A549 (cell line): ENCODE measurements at regions not wholly inside any gene's neighbourhood (a gene's known extent, or its start where the extent isn't known, plus 50 kb on each side); places are given as distances from the start of the nearest gene placed in this dataset.

Source experiments
- ATAC-seq, 2 experiments: fragments of 200-7000 bp in 1 of 2; fragments of >200 bp in 1 of 2; cut with Nextera tagmentation in 1 of 2; cut with Tn5 transposase in 1 of 2; 3 replicates each; pipeline versions ENCODE4 v1.8.0 to v1.9.1; 2018 to 2020; ENCODE audit warnings: mild to moderate bottlenecking in 1 of 2, moderate library complexity in 1 of 2
- CTCF ChIA-PET: fragments of 300-600 bp; sonication (Branson Sonifier 250); formaldehyde crosslinking; extraction: SDS; loops from one replicate; lab custom pipeline; 2021; ENCODE audit warnings: antibody characterized with exemption, inconsistent platforms; lab: Yijun Ruan, JAX
- POLR2A ChIA-PET: fragments of 350-600 bp; formaldehyde crosslinking; extraction: SDS; loops from one replicate; lab custom pipeline; 2021; ENCODE audit warnings: antibody characterized with exemption, inconsistent platforms; lab: Yijun Ruan, JAX
- DNase-seq, 2 experiments: peaks; one replicate each; pipeline versions ENCODE4 v3.0.0 to v3.0.0-alpha.2; 2011 to 2016; ENCODE audit warnings: low read depth in 1 of 2, low spot score in 1 of 2
- FAIRE-seq: peaks from 2 replicates; lab custom pipeline; 2011; peaks lifted over from hg19 to GRCh38; lab: Jason Lieb, UNC
- H3K27ac ChIP-seq, 2 experiments: fragments of >200 bp; sonication (Bioruptor Twin); formaldehyde crosslinking; 3 replicates each; pipeline ENCODE4 v1.5.1; 2016 to 2017
- H3K4me1 ChIP-seq: fragments of >200 bp; sonication (Bioruptor Twin); formaldehyde crosslinking; 3 replicates; pipeline ENCODE4 v1.6.1; 2016
- H3K4me2 ChIP-seq: fragments of >200 bp; sonication (Bioruptor Twin); formaldehyde crosslinking; 3 replicates; pipeline ENCODE4 v1.6.1; 2016
- H3K4me3 ChIP-seq: fragments of >200 bp; sonication (Bioruptor Twin); formaldehyde crosslinking; 3 replicates; pipeline ENCODE4 v1.5.1; 2016
- H3K9me3 ChIP-seq: fragments of >200 bp; sonication (Bioruptor Twin); formaldehyde crosslinking; 3 replicates; pipeline ENCODE4 v1.6.1; 2016
- BCL3 ChIP-seq: fragments of >200 bp; sonication (Bioruptor Twin); formaldehyde crosslinking; IDR thresholded peaks from 3 replicates; pipeline ENCODE4 v1.6.1; 2016
- BHLHE40 ChIP-seq: IDR thresholded peaks from 2 replicates; pipeline ENCODE4 v1.6.1; 2012; ENCODE audit warnings: low read depth, low read length, inconsistent platforms
- CTCF ChIP-seq: fragments of >200 bp; sonication (Bioruptor Twin); formaldehyde crosslinking; IDR thresholded peaks from 3 replicates; pipeline ENCODE4 v1.5.1; 2016
- FOSL2 ChIP-seq, 2 experiments: fragments of 450-650 bp in 1 of 2; fragments of >200 bp in 1 of 2; sonication (Bioruptor Twin) in 1 of 2; formaldehyde crosslinking; IDR thresholded peaks; 2 replicates each; pipeline versions ENCODE4 v1.5.0 to v1.6.1; 2016 to 2020; ENCODE audit warnings: mild to moderate bottlenecking in 1 of 2, moderate library complexity in 1 of 2
- FOXS1 ChIP-seq: fragments of 250-450 bp; sonication (Bioruptor Pico); IDR thresholded peaks from 2 replicates; pipeline ENCODE4 v1.5.0; 2020; ENCODE audit warnings: mild to moderate bottlenecking, moderate library complexity
- HEYL ChIP-seq: fragments of 250-450 bp; sonication (Bioruptor Pico); IDR thresholded peaks from 2 replicates; pipeline ENCODE4 v1.8.0; 2021; ENCODE audit warnings: mild to moderate bottlenecking, moderate library complexity
- HOXA7 ChIP-seq: fragments of 250-450 bp; sonication (Bioruptor Pico); IDR thresholded peaks from 2 replicates; pipeline ENCODE4 v1.5.0; 2020; ENCODE audit warnings: mild to moderate bottlenecking, moderate library complexity
- HOXB5 ChIP-seq: fragments of 250-450 bp; sonication (Bioruptor Pico); IDR thresholded peaks from 2 replicates; pipeline ENCODE4 v1.5.0; 2020; ENCODE audit warnings: mild to moderate bottlenecking, moderate library complexity
- MAFK ChIP-seq: fragments of 450-650 bp; IDR thresholded peaks from 2 replicates; pipeline ENCODE4 v1.6.1; 2014; ENCODE audit not compliant: partially characterized antibody
- PBX3 ChIP-seq: IDR thresholded peaks from 2 replicates; pipeline ENCODE4 v1.6.1; 2012
- POLR2A ChIP-seq: IDR thresholded peaks from 2 replicates; pipeline ENCODE4 v1.6.1; 2012; ENCODE audit warnings: mild to moderate bottlenecking, low read length
- RAD21 ChIP-seq, 2 experiments: fragments of >200 bp in 1 of 2; sonication (Bioruptor Twin) in 1 of 2; formaldehyde crosslinking in 1 of 2; IDR thresholded peaks in 1 of 2; conservative IDR thresholded peaks in 1 of 2; 2 replicates in 1 of 2; 3 replicates in 1 of 2; pipeline ENCODE4 v1.6.1; 2012 to 2018; ENCODE audit warnings: inconsistent platforms in 1 of 2
- RARB ChIP-seq: fragments of 250-450 bp; sonication (Bioruptor Pico); IDR thresholded peaks from 2 replicates; pipeline ENCODE4 v1.8.0; 2021; ENCODE audit warnings: mild to moderate bottlenecking, moderate library complexity
- REST ChIP-seq: fragments of 200-600 bp; sonication (generic); IDR thresholded peaks from 2 replicates; pipeline ENCODE4 v1.6.1; 2016; ENCODE audit warnings: antibody characterized with exemption, mild to moderate bottlenecking, moderate library complexity
- SMC3 ChIP-seq: fragments of >200 bp; sonication (Bioruptor Twin); formaldehyde crosslinking; IDR thresholded peaks from 3 replicates; pipeline ENCODE4 v1.6.1; 2018; ENCODE audit warnings: inconsistent platforms
- ZNF302 ChIP-seq: fragments of 250-450 bp; sonication (Bioruptor Pico); IDR thresholded peaks from 2 replicates; pipeline ENCODE4 v1.9.0; 2021; ENCODE audit warnings: inconsistent platforms, mild to moderate bottlenecking, moderate library complexity
- WGBS: methylation state at CpG from one replicate; pipeline ENCODE4 v1.1.6; 2017; ENCODE audit errors: missing lambda C conversion rate; 5-methylcytosine and 5-hydroxymethylcytosine counted together
- TF ChIP-seq, protein P1 (sequence below): fragments of 250-450 bp; sonication (Bioruptor Pico); IDR thresholded peaks from 2 replicates; pipeline ENCODE4 v1.5.0; 2020; ENCODE audit warnings: low read depth, mild to moderate bottlenecking, moderate library complexity
- TF ChIP-seq, protein P2 (sequence below): fragments of 150-350 bp; IDR thresholded peaks from 2 replicates; pipeline ENCODE4 v1.6.1; 2014; ENCODE audit warnings: low read depth, mild to moderate bottlenecking, low read length
- TF ChIP-seq, protein P3 (sequence below): fragments of 250-450 bp; sonication (Bioruptor Pico); IDR thresholded peaks from 2 replicates; pipeline ENCODE4 v1.5.0; 2021; ENCODE audit warnings: mild to moderate bottlenecking, moderate library complexity, borderline replicate concordance

GRCh38 chr12:87274594-87275245 lies 754.5 kb downstream of the C12orf50 start:
- POLR2A ChIA-PET, result no interaction called here
- TF ChIP-seq CTCF (peak; percentile 36), SMC3 (peak; percentile 35; the same call in 1 of the 3 replicates), RAD21 (conservative IDR thresholded peaks at IDR 0.05 in 1 of 2, IDR thresholded peaks at IDR 0.05 in 1 of 2) (peak in 1 of 2 experiments; percentile 53; a peak in 2 of 5 replicates), MAFK (no peak), ZNF302 (CRISPR knock-in tag) (no peak)
- ATAC-seq (peak; percentile 59 to 78; a peak in 4 of 6 replicates), FAIRE-seq (peak; percentile 46), DNase-seq (peak; percentile 6 to 42)
- Histone ChIP-seq H3K9me3 (no peaks in the 10 kb centered on the region), H3K4me3 (no peak overlapping the region), H3K4me1 (peaks cover 9% of the 10 kb centered on the region; the same call in 2 of the 3 replicates), H3K4me2 (no peak overlapping the region), H3K27ac (no peak overlapping the region)
- 60% methylated on average over 4 of the region's 4 CpGs for WGBS
- CTCF ChIA-PET, result interaction anchor here (1.0 to 1.9 kb wide), 4 partner anchors 11 to 574 kb away, joined by 3 to 5 read pairs (median 3); no protein-coding TSS in a partner anchor

DNA sequence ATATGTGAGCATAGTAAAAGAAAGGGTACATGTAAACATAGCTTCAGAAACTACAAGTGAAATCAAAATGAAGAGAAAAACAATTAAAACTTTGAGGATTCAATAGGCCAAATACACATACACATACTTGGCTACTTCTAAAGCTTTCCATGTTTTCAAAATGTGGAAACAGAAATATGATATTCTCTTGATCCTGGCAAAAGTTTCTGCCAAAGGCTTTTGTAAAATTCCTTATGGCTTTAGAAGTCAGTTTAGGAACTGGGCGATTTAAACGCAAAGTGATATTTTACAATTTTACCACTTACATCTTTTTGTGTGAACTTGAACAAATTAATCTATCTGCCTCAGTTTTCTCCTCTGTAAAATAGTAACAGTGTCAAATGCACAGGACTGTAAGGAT lies 756.4 kb downstream of the C12orf50 start:
- TF ChIP-seq BHLHE40 (no peak), REST (no peak), HOXB5 (CRISPR knock-in tag) (no peak), RARB (CRISPR knock-in tag) (no peak), SMC3 (no peak), RAD21 (conservative IDR thresholded peaks at IDR 0.05 in 1 of 2, IDR thresholded peaks at IDR 0.05 in 1 of 2) (no peak), ZNF302 (CRISPR knock-in tag) (no peak), HOXA7 (no peak), PBX3 (no peak)
- TF ChIP-seq, protein P1, sequence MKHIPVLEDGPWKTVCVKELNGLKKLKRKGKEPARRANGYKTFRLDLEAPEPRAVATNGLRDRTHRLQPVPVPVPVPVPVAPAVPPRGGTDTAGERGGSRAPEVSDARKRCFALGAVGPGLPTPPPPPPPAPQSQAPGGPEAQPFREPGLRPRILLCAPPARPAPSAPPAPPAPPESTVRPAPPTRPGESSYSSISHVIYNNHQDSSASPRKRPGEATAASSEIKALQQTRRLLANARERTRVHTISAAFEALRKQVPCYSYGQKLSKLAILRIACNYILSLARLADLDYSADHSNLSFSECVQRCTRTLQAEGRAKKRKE (CRISPR knock-in tag), result no peak
- ChIA-PET POLR2A (no interaction called here), CTCF (no interaction called here)
- 92% methylated on average over 2 of the region's 2 CpGs for WGBS
- no peak for ATAC-seq
- no peak overlapping the region for H3K4me3 ChIP-seq
- FAIRE-seq, result no peak
- no peak overlapping the region for H3K27ac ChIP-seq
- H3K4me1 ChIP-seq, result peaks cover 9% of the 10 kb centered on the region; the same call in 2 of the 3 replicates
- no peak for DNase-seq
- no peak overlapping the region for H3K4me2 ChIP-seq
- H3K9me3 ChIP-seq, result no peaks in the 10 kb centered on the region

DNA sequence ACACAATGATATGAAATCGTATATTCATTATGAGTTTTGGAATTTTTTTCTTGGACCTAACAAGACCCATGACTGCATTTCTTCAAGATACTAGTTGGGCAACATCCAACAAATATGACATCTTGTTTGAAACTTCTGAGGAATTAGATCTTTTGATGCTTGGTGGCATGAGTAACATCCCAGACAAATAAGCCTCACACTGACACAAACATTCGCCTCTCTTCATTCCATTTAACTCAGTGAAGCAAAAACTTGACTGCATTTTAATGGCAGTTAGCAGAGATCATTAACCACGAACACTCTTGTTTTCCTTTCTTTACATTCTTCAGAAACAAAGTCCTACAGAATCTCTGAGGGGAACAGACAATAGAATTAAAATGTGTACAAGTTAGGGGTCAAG lies 758.3 kb downstream of the C12orf50 start:
- DNase-seq (peak in 1 of 2 experiments; percentile 60), FAIRE-seq (peak; percentile 56), ATAC-seq (peak in 1 of 2 experiments; percentile 56; a peak in 2 of 6 replicates)
- Histone ChIP-seq H3K4me1 (peaks cover 9% of the 10 kb centered on the region; the same call in 2 of the 3 replicates), H3K4me2 (peak overlapping the region; percentile 54), H3K9me3 (no peaks in the 10 kb centered on the region), H3K27ac (peak overlapping the region in 1 of 2 experiments; percentile 59; a peak in 2 of 6 replicates), H3K4me3 (no peak overlapping the region)
- ChIA-PET POLR2A (no interaction called here), CTCF (no interaction called here)
- 10% methylated on average over 3 of the region's 3 CpGs for WGBS
- TF ChIP-seq, protein P2, sequence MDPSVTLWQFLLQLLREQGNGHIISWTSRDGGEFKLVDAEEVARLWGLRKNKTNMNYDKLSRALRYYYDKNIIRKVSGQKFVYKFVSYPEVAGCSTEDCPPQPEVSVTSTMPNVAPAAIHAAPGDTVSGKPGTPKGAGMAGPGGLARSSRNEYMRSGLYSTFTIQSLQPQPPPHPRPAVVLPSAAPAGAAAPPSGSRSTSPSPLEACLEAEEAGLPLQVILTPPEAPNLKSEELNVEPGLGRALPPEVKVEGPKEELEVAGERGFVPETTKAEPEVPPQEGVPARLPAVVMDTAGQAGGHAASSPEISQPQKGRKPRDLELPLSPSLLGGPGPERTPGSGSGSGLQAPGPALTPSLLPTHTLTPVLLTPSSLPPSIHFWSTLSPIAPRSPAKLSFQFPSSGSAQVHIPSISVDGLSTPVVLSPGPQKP, result no peak
- TF ChIP-seq FOSL2 (IDR thresholded peaks at IDR 0.05) (no peak), FOSL2 (CRISPR knock-in tag; IDR thresholded peaks at IDR 0.05) (no peak; the same call in 1 of the 2 replicates), HEYL (no peak), FOXS1 (CRISPR knock-in tag) (no peak), POLR2A (no peak), BCL3 (no peak)
- TF ChIP-seq, protein P3, sequence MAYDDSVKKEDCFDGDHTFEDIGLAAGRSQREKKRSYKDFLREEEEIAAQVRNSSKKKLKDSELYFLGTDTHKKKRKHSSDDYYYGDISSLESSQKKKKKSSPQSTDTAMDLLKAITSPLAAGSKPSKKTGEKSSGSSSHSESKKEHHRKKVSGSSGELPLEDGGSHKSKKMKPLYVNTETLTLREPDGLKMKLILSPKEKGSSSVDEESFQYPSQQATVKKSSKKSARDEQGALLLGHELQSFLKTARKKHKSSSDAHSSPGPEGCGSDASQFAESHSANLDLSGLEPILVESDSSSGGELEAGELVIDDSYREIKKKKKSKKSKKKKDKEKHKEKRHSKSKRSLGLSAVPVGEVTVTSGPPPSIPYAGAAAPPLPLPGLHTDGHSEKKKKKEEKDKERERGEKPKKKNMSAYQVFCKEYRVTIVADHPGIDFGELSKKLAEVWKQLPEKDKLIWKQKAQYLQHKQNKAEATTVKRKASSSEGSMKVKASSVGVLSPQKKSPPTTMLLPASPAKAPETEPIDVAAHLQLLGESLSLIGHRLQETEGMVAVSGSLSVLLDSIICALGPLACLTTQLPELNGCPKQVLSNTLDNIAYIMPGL, result no peak
